ENCODE measurements at regions not wholly inside any gene's neighbourhood (a gene's known extent, or its start where the extent isn't known, plus 50 kb on each side); places are given as distances from the start of the nearest gene placed in this dataset.
"Not testable (repeated sequence)": the region's sequence is repeated elsewhere in the genome, so short reads cannot be mapped to it uniquely, and the experiment has no call there.

DNA sequence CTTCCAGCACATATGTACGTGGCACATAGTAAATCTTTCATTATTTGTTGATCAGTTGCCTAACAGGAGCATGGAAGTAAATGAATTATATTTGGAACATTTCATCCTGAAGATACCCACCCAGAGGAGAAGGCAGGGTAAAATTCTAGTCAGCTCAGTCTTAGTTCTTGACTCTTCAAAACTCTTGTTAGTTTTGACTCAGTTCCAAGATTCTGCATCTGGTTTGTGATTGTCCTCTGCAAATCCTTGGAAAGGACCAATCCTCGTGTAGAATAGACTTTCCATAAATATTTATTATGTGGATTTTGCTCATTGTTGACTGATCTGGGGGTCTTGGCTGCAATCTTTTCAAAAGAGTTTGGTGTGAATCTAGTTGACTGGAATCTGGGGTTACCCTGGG, 257.5 kb upstream of the FAT1 start:
- DNase-seq (ENCODE audit: low spot score) = no peak

DNA sequence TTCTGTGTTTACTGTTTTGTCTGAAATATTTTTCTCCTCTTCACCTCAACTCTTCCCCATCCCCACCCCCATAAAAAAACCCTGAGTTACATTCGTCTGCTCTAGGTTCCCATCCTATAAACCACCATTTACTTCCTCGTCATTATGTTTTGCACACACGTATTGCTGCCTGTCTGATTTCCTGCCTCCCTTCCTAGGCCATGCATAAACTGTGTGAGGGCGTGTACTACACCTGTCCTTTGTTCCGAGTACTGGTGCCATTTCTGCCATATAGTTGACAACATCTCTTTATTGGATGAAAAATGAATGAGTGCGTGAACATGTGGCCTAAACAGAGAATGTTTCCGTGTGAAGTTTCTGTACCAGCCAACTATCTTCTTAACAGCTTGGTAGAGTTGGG, 258.5 kb upstream of the FAT1 start:
- no peak for DNase-seq (ENCODE audit: low spot score)

- DNase-seq (ENCODE audit: low spot score) = no peak
These were observed 260.5 kb upstream of the FAT1 start for GRCh38 chr4:186984105-186984644.

- DNase-seq (ENCODE audit: low spot score) = no peak
These were observed 276.0 kb upstream of the FAT1 start for GRCh38 chr4:186999686-187000085.

- no peak for DNase-seq (ENCODE audit: low spot score)
These were observed 276.6 kb upstream of the FAT1 start for GRCh38 chr4:187000281-187000680.

DNA sequence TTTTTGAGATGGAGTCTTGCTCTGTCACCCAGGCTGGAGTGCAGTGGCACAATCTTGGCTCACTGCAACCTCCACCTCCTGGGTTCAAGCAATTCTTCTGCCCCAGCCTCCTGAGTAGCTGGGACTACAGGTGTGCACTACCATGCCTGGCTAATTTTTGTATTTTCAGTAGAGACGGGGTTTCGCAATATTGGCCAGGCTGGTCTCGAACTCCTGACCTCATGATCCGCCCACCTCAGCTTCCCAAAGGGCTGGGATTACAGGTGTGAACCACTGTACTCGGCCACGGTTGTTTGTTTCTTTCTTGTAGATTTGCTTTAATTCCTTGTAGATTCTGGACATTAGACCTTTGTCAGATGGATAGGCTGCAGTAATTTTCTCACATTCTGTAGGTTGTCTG, 278.5 kb upstream of the FAT1 start:
- DNase-seq (ENCODE audit: low spot score) = not testable (repeated sequence)

- DNase-seq (ENCODE audit: low spot score) = no peak
These were observed 281.0 kb upstream of the FAT1 start for GRCh38 chr4:187004628-187005027.

DNA sequence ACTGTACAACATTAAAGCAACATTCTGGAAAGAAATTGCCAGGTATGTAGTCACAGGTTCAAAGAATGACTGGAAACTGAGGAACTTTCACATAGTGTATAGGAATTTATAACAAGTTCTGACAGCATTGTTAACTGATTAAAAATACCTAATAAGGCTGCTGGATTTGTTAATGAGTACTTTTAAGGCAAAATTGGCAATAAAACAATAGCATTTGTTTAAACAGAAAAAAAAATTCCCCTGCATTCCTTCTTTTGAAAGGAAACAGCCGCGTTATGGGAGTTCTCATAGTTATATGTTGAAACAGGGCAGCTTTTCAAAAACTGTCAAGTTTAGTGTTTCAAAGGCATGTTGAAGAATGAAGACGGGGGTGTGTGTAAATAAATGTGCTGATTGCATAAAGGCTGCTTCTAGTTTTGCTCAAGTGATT, 282.5 kb upstream of the FAT1 start:
- no peak for DNase-seq (ENCODE audit: low spot score)

DNA sequence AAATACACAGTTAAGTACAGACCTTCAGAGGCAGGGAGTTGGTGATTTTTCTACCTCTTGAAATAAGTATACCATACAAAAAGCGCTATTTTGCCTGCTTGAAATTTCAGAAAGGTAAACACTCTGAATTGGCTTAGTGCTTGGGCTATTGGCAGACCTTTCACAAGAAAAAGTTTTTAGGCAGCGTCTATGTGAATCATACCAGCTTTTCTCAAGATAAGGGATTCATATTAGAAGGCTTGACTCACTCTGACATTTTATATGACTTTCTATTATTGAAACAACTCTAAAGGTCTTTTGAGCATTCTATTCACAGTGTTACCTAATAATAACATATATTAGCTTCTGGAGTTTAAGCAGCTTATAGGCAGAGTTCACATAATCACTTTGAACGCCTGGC, 286.4 kb upstream of the FAT1 start:
- no peak for DNase-seq (ENCODE audit: low spot score)

DNA sequence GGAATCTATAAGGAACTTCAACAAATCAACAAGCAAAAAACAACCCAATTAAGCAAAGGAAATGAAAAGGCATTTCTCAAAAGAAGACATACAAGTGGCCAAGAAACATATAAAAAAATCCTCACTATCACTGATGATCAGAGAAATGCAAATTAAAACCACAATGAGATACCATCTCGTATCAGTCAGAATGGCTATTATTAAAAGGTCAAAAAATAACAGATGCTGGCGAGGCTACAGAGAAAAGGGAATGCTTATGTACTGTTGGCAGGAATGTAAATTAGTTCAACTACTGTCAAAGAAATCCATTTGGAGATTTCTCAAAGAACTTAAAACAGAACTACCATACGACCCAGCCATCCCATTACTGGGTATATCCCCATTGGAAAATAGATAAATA, 292.4 kb upstream of the FAT1 start:
- DNase-seq (ENCODE audit: low spot score) = no peak

DNA sequence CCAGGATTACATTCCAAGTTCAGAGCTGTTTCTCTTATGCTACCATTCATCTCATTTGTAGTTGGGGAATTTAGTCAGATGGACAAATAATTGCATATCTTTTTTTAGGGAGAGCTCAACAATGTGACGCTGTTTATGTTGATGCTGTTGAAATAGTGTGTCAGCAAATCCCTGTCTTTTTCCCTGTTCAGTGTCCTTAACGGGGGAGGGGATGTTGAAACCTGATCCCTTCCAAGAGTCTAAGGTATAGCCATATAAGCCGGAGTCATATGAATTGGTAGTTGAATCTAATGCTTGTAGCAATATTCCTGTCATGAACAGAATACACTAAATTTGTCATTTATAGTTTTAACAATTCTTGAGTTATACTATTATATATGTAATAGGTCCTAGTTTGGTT, 293.5 kb upstream of the FAT1 start:
- no peak for DNase-seq (ENCODE audit: low spot score)

GRCh38 chr4:187019896-187020295, 296.2 kb upstream of the FAT1 start:
- no peak for DNase-seq (ENCODE audit: low spot score)

GRCh38 chr4:187020676-187021075, 297.0 kb upstream of the FAT1 start:
- DNase-seq (ENCODE audit: low spot score) = no peak

- no peak for DNase-seq (ENCODE audit: low spot score)
These were observed 298.0 kb upstream of the FAT1 start for GRCh38 chr4:187021436-187022205.

DNA sequence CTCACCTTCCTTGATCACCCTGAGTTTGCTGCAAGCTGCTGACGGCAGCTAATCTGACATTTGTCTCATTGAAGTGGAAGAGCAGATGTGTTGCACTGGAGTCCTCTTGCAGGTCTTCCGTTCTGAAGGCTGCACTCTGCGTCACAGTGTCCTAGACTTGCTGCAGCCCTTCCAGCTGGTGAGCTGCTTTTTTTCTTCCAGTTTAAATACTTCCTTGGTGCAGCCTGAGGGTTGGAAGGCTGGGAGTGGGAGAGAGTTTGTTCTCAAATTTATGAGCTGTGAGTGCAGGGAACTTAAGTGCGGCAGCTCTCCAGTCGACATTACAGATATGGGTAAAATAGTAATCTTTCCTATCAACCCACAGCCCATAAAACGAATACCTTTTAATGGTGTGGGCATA, 303.6 kb upstream of the FAT1 start:
- DNase-seq (ENCODE audit: low spot score) = no peak

DNA sequence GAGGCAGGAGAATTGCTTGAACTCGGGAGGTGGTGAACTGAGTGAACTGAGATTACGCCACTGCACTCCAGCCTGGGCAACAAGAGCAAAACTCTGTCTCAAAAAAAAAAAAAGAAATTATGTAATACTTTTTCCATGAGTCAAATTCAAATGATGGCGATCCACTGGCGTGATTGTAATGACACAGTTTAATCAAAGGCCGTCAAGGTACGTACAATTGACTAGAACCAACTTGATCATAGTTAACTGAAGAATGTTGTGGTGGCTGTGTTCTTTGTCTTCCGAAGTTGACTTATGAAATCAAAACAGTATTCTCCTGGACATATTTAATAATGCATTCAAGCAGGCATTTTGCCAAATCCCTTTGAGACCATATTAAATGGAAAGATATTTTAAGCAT, 318.6 kb upstream of the FAT1 start:
- no peak for DNase-seq (ENCODE audit: low spot score)

DNA sequence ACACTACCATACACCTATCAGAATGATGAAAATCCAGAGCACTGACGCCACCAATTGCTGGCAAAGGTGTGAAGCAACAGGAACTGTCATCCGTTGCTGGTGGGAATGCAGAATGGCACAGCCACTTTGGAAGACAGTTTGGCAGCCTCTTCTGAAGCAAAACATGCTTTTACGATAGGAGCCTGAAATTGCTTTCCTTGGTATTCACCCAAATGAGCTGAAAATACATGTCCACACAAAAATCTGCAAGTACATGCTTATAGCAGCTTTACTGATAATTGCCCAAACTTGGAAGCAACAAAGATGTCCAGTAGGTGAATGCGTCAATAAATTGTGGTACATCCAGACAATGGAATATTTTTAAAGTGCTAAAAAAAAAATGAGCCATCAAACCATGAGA, 322.8 kb upstream of the FAT1 start:
- no peak for DNase-seq (ENCODE audit: low spot score)

DNA sequence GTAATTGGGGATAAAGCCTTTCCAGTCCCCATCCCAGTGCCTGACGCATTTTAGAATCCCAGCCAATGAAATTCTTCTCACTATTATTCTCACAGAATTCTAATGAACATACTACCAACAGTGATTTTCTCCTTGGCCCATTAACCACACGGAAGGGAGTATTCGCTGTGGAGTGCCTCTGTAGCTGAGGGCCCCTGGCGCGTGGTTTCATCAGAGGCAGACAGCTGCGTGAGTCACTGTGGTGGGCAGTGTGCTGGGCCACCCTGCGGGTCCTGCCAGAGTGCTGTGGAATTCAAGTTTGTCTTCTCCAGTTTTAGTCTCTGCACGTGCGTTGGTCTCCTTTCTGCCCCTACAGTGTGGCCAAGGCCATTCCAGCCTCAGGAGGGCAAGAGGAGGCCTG, 335.4 kb upstream of the FAT1 start:
- DNase-seq (ENCODE audit: low spot score) = no peak

DNA sequence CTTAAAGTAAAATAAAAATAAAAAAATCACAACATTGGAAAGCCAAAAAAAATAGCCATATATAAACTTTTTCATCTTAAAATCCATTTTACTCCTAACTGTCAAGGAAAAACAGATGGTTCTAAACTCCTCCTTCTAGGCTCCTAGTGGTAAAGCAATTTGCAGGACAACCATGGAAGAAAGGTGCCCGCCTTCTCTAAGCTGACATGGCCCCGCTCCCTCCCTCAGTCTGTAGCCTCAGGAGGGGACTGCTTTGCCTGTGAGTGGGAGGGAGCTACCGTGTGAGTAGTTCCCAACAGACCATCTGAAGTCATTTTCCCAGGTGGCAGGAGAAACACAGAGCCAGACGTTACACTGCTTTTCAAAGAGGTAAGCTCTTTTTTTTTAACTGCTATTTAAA, 336.2 kb upstream of the FAT1 start:
- DNase-seq (ENCODE audit: low spot score) = no peak

- no peak for DNase-seq (ENCODE audit: low spot score)
These were observed 336.9 kb upstream of the FAT1 start for GRCh38 chr4:187060551-187060950.

- no peak for DNase-seq (ENCODE audit: low spot score)
These were observed 339.6 kb upstream of the FAT1 start for GRCh38 chr4:187063251-187063650.

- no peak for DNase-seq (ENCODE audit: low spot score)
These were observed 340.4 kb upstream of the FAT1 start for GRCh38 chr4:187064033-187064432.

DNA sequence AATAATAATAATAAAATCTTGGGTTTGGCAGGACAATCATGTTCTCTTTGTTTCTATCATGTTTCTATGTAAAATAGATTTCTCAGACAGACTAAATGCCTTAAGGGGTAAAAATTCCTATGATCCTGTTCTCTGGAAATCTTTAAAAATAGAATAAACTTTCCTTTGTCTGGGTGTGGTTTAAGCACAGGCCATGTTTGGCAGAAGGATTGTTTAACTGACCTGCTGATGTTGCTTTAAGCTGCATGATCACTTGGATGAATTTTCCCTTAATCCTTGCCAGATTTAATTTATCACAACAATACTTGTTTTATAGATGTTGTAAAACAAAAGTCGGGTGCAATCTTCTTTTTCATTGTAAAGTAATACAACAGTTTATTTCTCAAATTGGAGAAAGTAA, 341.7 kb upstream of the FAT1 start:
- DNase-seq (ENCODE audit: low spot score) = no peak

DNA sequence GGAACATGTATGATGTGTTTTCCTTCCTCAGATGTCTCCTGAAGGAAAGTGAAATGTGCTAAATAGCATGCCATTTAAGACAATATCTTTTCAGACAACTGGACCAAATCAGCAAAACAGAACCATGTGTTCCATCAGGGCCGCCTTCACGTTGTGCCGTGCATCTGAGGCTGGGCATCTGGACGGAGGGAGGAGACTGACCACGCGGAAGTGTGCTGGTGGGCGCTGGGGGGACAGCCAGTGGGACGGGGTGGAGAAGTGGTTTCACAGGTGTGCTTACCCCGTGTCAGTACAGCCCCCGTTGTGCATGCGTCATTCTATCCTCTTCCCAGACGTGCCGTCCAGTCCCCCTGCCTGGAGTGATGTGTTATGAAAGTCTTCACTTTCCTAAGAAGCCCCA, 342.1 kb upstream of the FAT1 start:
- no peak for DNase-seq (ENCODE audit: low spot score)

Data from germinal center (tissue), 1 donor.